ENCODE measurements at regions not wholly inside any gene's neighbourhood (a gene's known extent, or its start where the extent isn't known, plus 50 kb on each side); places are given as distances from the start of the nearest gene placed in this dataset.

- no peak overlapping the region for H3K27ac ChIP-seq (ENCODE audit: low read depth, low read length)
- no peaks in the 10 kb centered on the region for H3K9me3 ChIP-seq (ENCODE audit: low read depth, low read length)
- no peaks in the 10 kb centered on the region for H3K36me3 ChIP-seq (ENCODE audit: insufficient read depth, low read length)
- no peak for DNase-seq (ENCODE audit: insufficient read length, low spot score, missing footprints)
- H3K27me3 ChIP-seq (ENCODE audit: insufficient read depth, low read length), result no peaks in the 10 kb centered on the region
- H4K20me1 ChIP-seq (ENCODE audit: insufficient read depth, low read length), result no peaks in the 10 kb centered on the region
- no peak overlapping the region for H3K4me2 ChIP-seq (ENCODE audit: insufficient read depth, low read length)
- H3K4me3 ChIP-seq (ENCODE audit: insufficient read depth, low read length), result no peak overlapping the region
- no peaks in the 10 kb centered on the region for H3K79me2 ChIP-seq (ENCODE audit: insufficient read depth, low read length)
- no peak overlapping the region for H2AFZ ChIP-seq (ENCODE audit: low read length)
- no peaks in the 10 kb centered on the region for H3K4me1 ChIP-seq (ENCODE audit: insufficient read depth, low read length)
- TF ChIP-seq CTCF (IDR thresholded peaks at IDR 0.05; ENCODE audit: extremely low read depth, low read depth, low read length), result no peak
Measured at GRCh38 chr1:195278644-195279043, 1329.6 kb downstream of the KCNT2 start.

- Histone ChIP-seq H4K20me1 (ENCODE audit: insufficient read depth, low read length) (no peaks in the 10 kb centered on the region), H3K4me1 (ENCODE audit: insufficient read depth, low read length) (no peaks in the 10 kb centered on the region), H3K27me3 (ENCODE audit: insufficient read depth, low read length) (no peaks in the 10 kb centered on the region), H3K27ac (ENCODE audit: low read depth, low read length) (no peak overlapping the region), H3K4me3 (ENCODE audit: insufficient read depth, low read length) (no peak overlapping the region), H3K9me3 (ENCODE audit: low read depth, low read length) (no peaks in the 10 kb centered on the region), H3K36me3 (ENCODE audit: insufficient read depth, low read length) (no peaks in the 10 kb centered on the region), H2AFZ (ENCODE audit: low read length) (no peak overlapping the region), H3K4me2 (ENCODE audit: insufficient read depth, low read length) (no peak overlapping the region), H3K79me2 (ENCODE audit: insufficient read depth, low read length) (no peaks in the 10 kb centered on the region)
- no peak for TF ChIP-seq CTCF (IDR thresholded peaks at IDR 0.05; ENCODE audit: extremely low read depth, low read depth, low read length)
- no peak for DNase-seq (ENCODE audit: insufficient read length, low spot score, missing footprints)
Measured at GRCh38 chr1:195275710-195276109, 1332.5 kb downstream of the KCNT2 start.

- Histone ChIP-seq H3K27me3 (ENCODE audit: insufficient read depth, low read length) (no peaks in the 10 kb centered on the region), H3K4me2 (ENCODE audit: insufficient read depth, low read length) (no peak overlapping the region), H3K9me3 (ENCODE audit: low read depth, low read length) (no peaks in the 10 kb centered on the region), H3K4me3 (ENCODE audit: insufficient read depth, low read length) (no peak overlapping the region), H3K36me3 (ENCODE audit: insufficient read depth, low read length) (no peaks in the 10 kb centered on the region), H2AFZ (ENCODE audit: low read length) (no peak overlapping the region), H3K27ac (ENCODE audit: low read depth, low read length) (no peak overlapping the region), H3K4me1 (ENCODE audit: insufficient read depth, low read length) (no peaks in the 10 kb centered on the region), H4K20me1 (ENCODE audit: insufficient read depth, low read length) (no peaks in the 10 kb centered on the region), H3K79me2 (ENCODE audit: insufficient read depth, low read length) (no peaks in the 10 kb centered on the region)
- no peak for DNase-seq (ENCODE audit: insufficient read length, low spot score, missing footprints)
- TF ChIP-seq CTCF (IDR thresholded peaks at IDR 0.05; ENCODE audit: extremely low read depth, low read depth, low read length), result no peak
Measured at GRCh38 chr1:195251900-195252299, 1356.3 kb downstream of the KCNT2 start.

GRCh38 chr1:195243492-195243891, 1364.7 kb downstream of the KCNT2 start:
- Histone ChIP-seq H3K4me1 (ENCODE audit: insufficient read depth, low read length) (no peaks in the 10 kb centered on the region), H3K79me2 (ENCODE audit: insufficient read depth, low read length) (no peaks in the 10 kb centered on the region), H2AFZ (ENCODE audit: low read length) (no peak overlapping the region), H4K20me1 (ENCODE audit: insufficient read depth, low read length) (no peaks in the 10 kb centered on the region), H3K4me2 (ENCODE audit: insufficient read depth, low read length) (no peak overlapping the region), H3K27me3 (ENCODE audit: insufficient read depth, low read length) (no peaks in the 10 kb centered on the region), H3K9me3 (ENCODE audit: low read depth, low read length) (no peaks in the 10 kb centered on the region), H3K27ac (ENCODE audit: low read depth, low read length) (no peak overlapping the region), H3K36me3 (ENCODE audit: insufficient read depth, low read length) (no peaks in the 10 kb centered on the region), H3K4me3 (ENCODE audit: insufficient read depth, low read length) (no peak overlapping the region)
- TF ChIP-seq CTCF (IDR thresholded peaks at IDR 0.05; ENCODE audit: extremely low read depth, low read depth, low read length), result no peak
- no peak for DNase-seq (ENCODE audit: insufficient read length, low spot score, missing footprints)

Data from osteoblast (primary cell).